SJCRH30 (cell line): ENCODE measurements at regions not wholly inside any gene's neighbourhood (a gene's known extent, or its start where the extent isn't known, plus 50 kb on each side); places are given as distances from the start of the nearest gene placed in this dataset.
"Not testable (repeated sequence)": the region's sequence is repeated elsewhere in the genome, so short reads cannot be mapped to it uniquely, and the experiment has no call there.

ENCODE experiments used
- DNase-seq, 2 experiments: peaks; one replicate each; pipeline ENCODE4 v3.0.0-alpha.2; 2015 to 2020
- H3K27ac ChIP-seq: fragments of 250-450 bp; sonication (Bioruptor Pico); 2 replicates; pipeline ENCODE4 v1.5.1; 2020; ENCODE audit warnings: mild to moderate bottlenecking, moderate library complexity
- H3K27me3 ChIP-seq: fragments of 250-450 bp; sonication (Bioruptor Pico); 2 replicates; pipeline ENCODE4 v1.5.1; 2020; ENCODE audit warnings: mild to moderate bottlenecking, moderate library complexity
- H3K36me3 ChIP-seq: fragments of 250-450 bp; sonication (Bioruptor Pico); 2 replicates; pipeline ENCODE4 v1.5.1; 2020; ENCODE audit warnings: mild to moderate bottlenecking, moderate library complexity
- H3K4me1 ChIP-seq: fragments of 250-450 bp; sonication (Bioruptor Pico); 2 replicates; pipeline ENCODE4 v1.5.1; 2020; ENCODE audit warnings: mild to moderate bottlenecking, moderate library complexity
- H3K4me3 ChIP-seq: fragments of 250-450 bp; sonication (Bioruptor Pico); 2 replicates; pipeline ENCODE4 v1.5.1; 2020; ENCODE audit warnings: mild to moderate bottlenecking, moderate library complexity
- H3K9me3 ChIP-seq: fragments of 250-450 bp; sonication (Bioruptor Pico); replicated peaks from 2 replicates; pipeline ENCODE4 v1.5.1; 2020; ENCODE audit warnings: mild to moderate bottlenecking, moderate library complexity

GRCh38 chr12:5305425-5305824 lies 126.5 kb upstream of the NTF3 start:
- no peaks in the 10 kb centered on the region for H3K9me3 ChIP-seq
- H3K27me3 ChIP-seq = no peaks in the 10 kb centered on the region
- no peaks in the 10 kb centered on the region for H3K36me3 ChIP-seq
- no peak overlapping the region for H3K27ac ChIP-seq
- peak; percentile 12 to 15 for DNase-seq
- no peak overlapping the region for H3K4me3 ChIP-seq
- H3K4me1 ChIP-seq = no peaks in the 10 kb centered on the region

- Histone ChIP-seq H3K9me3 (no peaks in the 10 kb centered on the region), H3K4me1 (no peaks in the 10 kb centered on the region), H3K36me3 (no peaks in the 10 kb centered on the region), H3K27ac (no peak overlapping the region), H3K4me3 (no peak overlapping the region), H3K27me3 (no peaks in the 10 kb centered on the region)
- DNase-seq = no peak
These were observed 125.9 kb upstream of the NTF3 start for GRCh38 chr12:5305886-5306545.

- Histone ChIP-seq H3K27me3 (no peaks in the 10 kb centered on the region), H3K27ac (no peak overlapping the region), H3K9me3 (no peaks in the 10 kb centered on the region), H3K36me3 (no peaks in the 10 kb centered on the region), H3K4me3 (no peak overlapping the region), H3K4me1 (no peaks in the 10 kb centered on the region)
- no peak for DNase-seq
These were observed 124.8 kb upstream of the NTF3 start for GRCh38 chr12:5307065-5307464.

GRCh38 chr12:5308216-5308615 lies 123.7 kb upstream of the NTF3 start:
- Histone ChIP-seq H3K4me1 (no peaks in the 10 kb centered on the region), H3K4me3 (no peak overlapping the region), H3K9me3 (no peaks in the 10 kb centered on the region), H3K27ac (no peak overlapping the region), H3K27me3 (no peaks in the 10 kb centered on the region), H3K36me3 (no peaks in the 10 kb centered on the region)
- no peak for DNase-seq

- no peaks in the 10 kb centered on the region for H3K4me1 ChIP-seq
- DNase-seq = no peak
- no peak overlapping the region for H3K4me3 ChIP-seq
- no peaks in the 10 kb centered on the region for H3K36me3 ChIP-seq
- no peaks in the 10 kb centered on the region for H3K9me3 ChIP-seq
- no peak overlapping the region for H3K27ac ChIP-seq
- no peaks in the 10 kb centered on the region for H3K27me3 ChIP-seq
These were observed 122.9 kb upstream of the NTF3 start for GRCh38 chr12:5308996-5309395.

GRCh38 chr12:5309654-5310053 lies 122.3 kb upstream of the NTF3 start:
- DNase-seq = no peak
- no peaks in the 10 kb centered on the region for H3K9me3 ChIP-seq
- H3K36me3 ChIP-seq = no peaks in the 10 kb centered on the region
- no peak overlapping the region for H3K27ac ChIP-seq
- no peaks in the 10 kb centered on the region for H3K27me3 ChIP-seq
- no peaks in the 10 kb centered on the region for H3K4me1 ChIP-seq
- H3K4me3 ChIP-seq = no peak overlapping the region

GRCh38 chr12:5310151-5310550 lies 121.8 kb upstream of the NTF3 start:
- Histone ChIP-seq H3K27ac (no peak overlapping the region), H3K36me3 (no peaks in the 10 kb centered on the region), H3K9me3 (no peaks in the 10 kb centered on the region), H3K4me1 (no peaks in the 10 kb centered on the region), H3K4me3 (no peak overlapping the region), H3K27me3 (no peaks in the 10 kb centered on the region)
- no peak for DNase-seq

GRCh38 chr12:5317556-5317955 lies 114.4 kb upstream of the NTF3 start:
- no peak overlapping the region for H3K4me3 ChIP-seq
- no peak overlapping the region for H3K27ac ChIP-seq
- no peaks in the 10 kb centered on the region for H3K27me3 ChIP-seq
- no peaks in the 10 kb centered on the region for H3K4me1 ChIP-seq
- H3K9me3 ChIP-seq = no peaks in the 10 kb centered on the region; the same call in 1 of the 2 replicates
- DNase-seq = no peak
- H3K36me3 ChIP-seq = no peaks in the 10 kb centered on the region

GRCh38 chr12:5318874-5319273 lies 113.0 kb upstream of the NTF3 start:
- H3K27me3 ChIP-seq = no peaks in the 10 kb centered on the region
- H3K4me3 ChIP-seq = no peak overlapping the region
- H3K27ac ChIP-seq = no peak overlapping the region
- peak; percentile 21 to 33 for DNase-seq
- no peaks in the 10 kb centered on the region; the same call in 1 of the 2 replicates for H3K9me3 ChIP-seq
- H3K36me3 ChIP-seq = no peaks in the 10 kb centered on the region
- H3K4me1 ChIP-seq = no peaks in the 10 kb centered on the region

GRCh38 chr12:5328669-5329517 lies 103.0 kb upstream of the NTF3 start:
- Histone ChIP-seq H3K4me1 (peaks cover 15% of the 10 kb centered on the region), H3K27ac (no peak overlapping the region), H3K36me3 (no peaks in the 10 kb centered on the region), H3K27me3 (no peaks in the 10 kb centered on the region), H3K9me3 (no peaks in the 10 kb centered on the region), H3K4me3 (no peak overlapping the region)
- no peak for DNase-seq

- DNase-seq = no peak
- Histone ChIP-seq H3K27me3 (no peaks in the 10 kb centered on the region), H3K27ac (peak overlapping the region; percentile 46), H3K9me3 (no peaks in the 10 kb centered on the region), H3K36me3 (no peaks in the 10 kb centered on the region), H3K4me1 (peaks cover 28% of the 10 kb centered on the region), H3K4me3 (no peak overlapping the region)
These were observed 99.4 kb upstream of the NTF3 start for GRCh38 chr12:5332551-5332950.

- peak; percentile 56 to 68 for DNase-seq
- no peaks in the 10 kb centered on the region for H3K36me3 ChIP-seq
- H3K9me3 ChIP-seq = no peaks in the 10 kb centered on the region
- no peak overlapping the region for H3K4me3 ChIP-seq
- H3K27ac ChIP-seq = peak overlapping the region; percentile 46
- peaks cover 28% of the 10 kb centered on the region for H3K4me1 ChIP-seq
- H3K27me3 ChIP-seq = no peaks in the 10 kb centered on the region
These were observed 98.8 kb upstream of the NTF3 start for GRCh38 chr12:5333096-5333495.

- DNase-seq = peak; percentile 27 to 41
- no peak overlapping the region for H3K4me3 ChIP-seq
- H3K9me3 ChIP-seq = no peaks in the 10 kb centered on the region
- no peaks in the 10 kb centered on the region for H3K27me3 ChIP-seq
- H3K4me1 ChIP-seq = peaks cover 28% of the 10 kb centered on the region
- peak overlapping the region; percentile 35; the same call in 1 of the 2 replicates for H3K27ac ChIP-seq
- H3K36me3 ChIP-seq = no peaks in the 10 kb centered on the region
These were observed 96.8 kb upstream of the NTF3 start for GRCh38 chr12:5335069-5335468.

- not testable (repeated sequence) for H3K27me3 ChIP-seq, H3K4me1 ChIP-seq, H3K27ac ChIP-seq, H3K36me3 ChIP-seq, H3K4me3 ChIP-seq, H3K9me3 ChIP-seq, DNase-seq
These were observed 90.8 kb upstream of the NTF3 start for GRCh38 chr12:5341086-5341485.

GRCh38 chr12:5343711-5344110 lies 88.2 kb upstream of the NTF3 start:
- H3K27me3 ChIP-seq = no peaks in the 10 kb centered on the region
- H3K36me3 ChIP-seq = no peaks in the 10 kb centered on the region
- H3K4me1 ChIP-seq = peaks cover 7% of the 10 kb centered on the region; the same call in 1 of the 2 replicates
- no peak overlapping the region for H3K27ac ChIP-seq
- DNase-seq = no peak
- H3K9me3 ChIP-seq = no peaks in the 10 kb centered on the region
- H3K4me3 ChIP-seq = no peak overlapping the region
